HG02973 (cell line): ENCODE measurements at regions not wholly inside any gene's neighbourhood (a gene's known extent, or its start where the extent isn't known, plus 50 kb on each side); places are given as distances from the start of the nearest gene placed in this dataset.

ENCODE experiments used
- ATAC-seq: cut with Tn5 transposase; IDR thresholded peaks from one replicate; pipeline ENCODE4 v1.9.1; 2021; ENCODE audit warnings: moderate library complexity; ENCODE audit not compliant: unreplicated experiment

- no peak for ATAC-seq
Measured at GRCh38 chr20:39800548-39800947, 838.4 kb downstream of the DHX35 start.

GRCh38 chr20:39800111-39800510 is 838.0 kb downstream of the DHX35 start:
- ATAC-seq: no peak

- ATAC-seq: no peak
Measured at GRCh38 chr20:39799366-39799965, 837.3 kb downstream of the DHX35 start.

- ATAC-seq: no peak
Measured at GRCh38 chr20:39795401-39796272, 833.5 kb downstream of the DHX35 start.

- ATAC-seq: no peak
Measured at GRCh38 chr20:39792334-39792733, 830.2 kb downstream of the DHX35 start.

- no peak for ATAC-seq
Measured at GRCh38 chr20:39789411-39789810, 827.3 kb downstream of the DHX35 start.

- no peak for ATAC-seq
Measured at GRCh38 chr20:39785252-39785917, 823.2 kb downstream of the DHX35 start.

GRCh38 chr20:39784693-39785092 is 822.5 kb downstream of the DHX35 start:
- ATAC-seq: no peak

- no peak for ATAC-seq
Measured at GRCh38 chr20:39778847-39779604, 816.9 kb downstream of the DHX35 start.

- no peak for ATAC-seq
Measured at GRCh38 chr20:39778431-39778830, 816.3 kb downstream of the DHX35 start.

GRCh38 chr20:39777610-39778009 is 815.5 kb downstream of the DHX35 start:
- no peak for ATAC-seq

- ATAC-seq: no peak
Measured at GRCh38 chr20:39775110-39775509, 813.0 kb downstream of the DHX35 start.

- no peak for ATAC-seq
Measured at GRCh38 chr20:39773380-39774000, 811.3 kb downstream of the DHX35 start.

GRCh38 chr20:39767352-39767751 is 805.2 kb downstream of the DHX35 start:
- ATAC-seq: no peak

GRCh38 chr20:39766333-39766732 is 804.2 kb downstream of the DHX35 start:
- ATAC-seq: no peak

GRCh38 chr20:39762716-39763115 is 800.6 kb downstream of the DHX35 start:
- no peak for ATAC-seq

GRCh38 chr20:39758876-39759275 is 796.7 kb downstream of the DHX35 start:
- ATAC-seq: no peak

GRCh38 chr20:39756828-39757227 is 794.7 kb downstream of the DHX35 start:
- ATAC-seq: no peak

- ATAC-seq: no peak
Measured at GRCh38 chr20:39756369-39756768, 794.2 kb downstream of the DHX35 start.

- no peak for ATAC-seq
Measured at GRCh38 chr20:39752262-39752876, 790.2 kb downstream of the DHX35 start.
